SK-N-SH (cell line): ENCODE measurements at regions not wholly inside any gene's neighbourhood (a gene's known extent, or its start where the extent isn't known, plus 50 kb on each side); places are given as distances from the start of the nearest gene placed in this dataset.

Source experiments
- CTCF ChIA-PET: fragments of 300-600, 350-600 bp; formaldehyde crosslinking; extraction: SDS; loops from one replicate; lab custom pipeline; 2021; lab: Yijun Ruan, JAX
- POLR2A ChIA-PET: fragments of 350-600 bp; sonication (Branson Sonifier 250); formaldehyde crosslinking; extraction: SDS; loops from one replicate; lab custom pipeline; 2020; ENCODE audit warnings: antibody characterized with exemption, inconsistent platforms; lab: Yijun Ruan, JAX
- DNase-seq: peaks from one replicate; pipeline ENCODE4 v3.0.0; 2012
- H2AFZ ChIP-seq: fragments of 200-600 bp; sonication (generic); 2 replicates; pipeline ENCODE4 v1.8.1; 2016; ENCODE audit warnings: antibody characterized with exemption, mild to moderate bottlenecking, low read depth
- H3F3A ChIP-seq: fragments of 200-600 bp; sonication (generic); replicated peaks from 2 replicates; pipeline ENCODE3; 2016; ENCODE audit warnings: antibody characterized with exemption, mild to moderate bottlenecking; ENCODE audit not compliant: insufficient read depth
- H3K27ac ChIP-seq, 2 experiments: fragments of 200-500 bp in 1 of 2; fragments of 200-600 bp in 1 of 2; sonication (Bioruptor generic) in 1 of 2; sonication (generic), shearing (Covaris generic) in 1 of 2; 2 replicates each; pipeline versions ENCODE4 v1.5.1 to v1.6.1; 2014 to 2016; ENCODE audit warnings: low read depth in 2 of 2, inconsistent platforms in 1 of 2, low read length in 1 of 2, mild to moderate bottlenecking in 1 of 2, mixed read lengths in 1 of 2
- H3K27me3 ChIP-seq: fragments of 200-600 bp; sonication (generic), shearing (Covaris generic); 2 replicates; pipeline ENCODE4 v1.6.1; 2016; ENCODE audit warnings: mixed run types; ENCODE audit not compliant: insufficient read depth
- H3K36me3 ChIP-seq, 2 experiments: fragments of 200-500 bp in 1 of 2; fragments of 200-600 bp in 1 of 2; sonication (Bioruptor generic) in 1 of 2; sonication (generic) in 1 of 2; replicated peaks in 1 of 2; 2 replicates each; pipeline versions ENCODE3 to v1.5.1; 2014 to 2016; ENCODE audit warnings: low read length in 1 of 2, mild to moderate bottlenecking in 1 of 2; ENCODE audit not compliant: insufficient read depth in 2 of 2, control insufficient read depth in 1 of 2
- H3K4me1 ChIP-seq, 2 experiments: fragments of 200-500 bp in 1 of 2; fragments of 200-600 bp in 1 of 2; sonication (Bioruptor generic) in 1 of 2; sonication (generic), shearing (Covaris generic) in 1 of 2; 2 replicates each; pipeline versions ENCODE4 v1.5.1 to v1.6.1; 2014 to 2016; ENCODE audit warnings: low read depth in 1 of 2, low read length in 1 of 2, mixed run types in 1 of 2; ENCODE audit not compliant: insufficient read depth in 2 of 2, control insufficient read depth in 1 of 2
- H3K4me2 ChIP-seq: fragments of 200-600 bp; sonication (generic), shearing (Covaris generic); 2 replicates; pipeline ENCODE4 v1.6.1; 2017; ENCODE audit warnings: mixed run types
- H3K4me3 ChIP-seq, 2 experiments: fragments of 200-500 bp in 1 of 2; fragments of 200-600 bp in 1 of 2; sonication (Bioruptor generic) in 1 of 2; sonication (generic), shearing (Covaris generic) in 1 of 2; 2 replicates each; pipeline versions ENCODE4 v1.5.1 to v1.8.1; 2014 to 2016; ENCODE audit warnings: low read depth in 2 of 2, inconsistent platforms in 1 of 2, low read length in 1 of 2, mild to moderate bottlenecking in 1 of 2, mixed read lengths in 1 of 2, moderate library complexity in 1 of 2
- H3K79me2 ChIP-seq: fragments of 200-600 bp; sonication (generic); 2 replicates; pipeline ENCODE4 v1.8.1; 2017; ENCODE audit warnings: mild to moderate bottlenecking; ENCODE audit not compliant: insufficient read depth
- H3K9ac ChIP-seq: fragments of 200-600 bp; sonication (generic); 2 replicates; pipeline ENCODE4 v1.6.1; 2017; ENCODE audit warnings: mixed run types
- H3K9me2 ChIP-seq: fragments of 200-600 bp; sonication (generic); 2 replicates; pipeline ENCODE4 v1.6.1; 2017; ENCODE audit warnings: mixed run types
- H3K9me3 ChIP-seq: fragments of 200-600 bp; sonication (generic); 2 replicates; pipeline ENCODE4 v1.6.1; 2017; ENCODE audit warnings: mixed run types, mild to moderate bottlenecking, moderate library complexity
- H4K20me1 ChIP-seq: fragments of 200-600 bp; sonication (generic); 2 replicates; pipeline ENCODE4 v1.6.1; 2017; ENCODE audit warnings: mild to moderate bottlenecking, mixed run types; ENCODE audit not compliant: insufficient read depth
- EP300 ChIP-seq, 2 experiments: IDR thresholded peaks; 2 replicates each; pipeline versions ENCODE4 v1.4.0 to v1.6.1; 2012; ENCODE audit warnings: borderline replicate concordance in 1 of 2, low read depth in 1 of 2, low read length in 1 of 2
- EZH2phosphoT487 ChIP-seq: fragments of 200-600 bp; sonication (generic); IDR thresholded peaks from 2 replicates; pipeline ENCODE4 v1.6.1; 2017; ENCODE audit warnings: low read depth, mixed run types, mild to moderate bottlenecking, antibody characterized with exemption, moderate library complexity, borderline replicate concordance
- FOXJ3 ChIP-seq: sonication (generic); formaldehyde crosslinking; IDR thresholded peaks from 2 replicates; pipeline ENCODE4 v1.5.1; 2020; ENCODE audit warnings: mild to moderate bottlenecking, missing genetic modification reagents
- FOXM1 ChIP-seq: IDR thresholded peaks from 2 replicates; pipeline ENCODE4 v1.4.0; 2012; ENCODE audit warnings: low read depth, mild to moderate bottlenecking
- GABPA ChIP-seq: IDR thresholded peaks from 2 replicates; pipeline ENCODE4 v1.4.0; 2012; ENCODE audit warnings: low read depth, mild to moderate bottlenecking
- GATA2 ChIP-seq: sonication (generic); formaldehyde crosslinking; IDR thresholded peaks from 2 replicates; pipeline ENCODE4 v1.5.0; 2020; ENCODE audit warnings: mild to moderate bottlenecking, missing genetic modification reagents
- IRF3 ChIP-seq: fragments of 150-350 bp; IDR thresholded peaks from 2 replicates; pipeline ENCODE4 v1.6.1; 2016; ENCODE audit warnings: mild to moderate bottlenecking, low read depth, low read length
- MAX ChIP-seq: IDR thresholded peaks from 2 replicates; pipeline ENCODE4 v1.4.0; 2012; ENCODE audit warnings: low read depth
- NFIC ChIP-seq: IDR thresholded peaks from 2 replicates; pipeline ENCODE4 v1.4.0; 2012; ENCODE audit warnings: borderline replicate concordance
- PBX3 ChIP-seq: IDR thresholded peaks from 2 replicates; pipeline ENCODE4; 2012
- POLR2AphosphoS5 ChIP-seq: IDR thresholded peaks from 2 replicates; pipeline ENCODE4 v1.6.1; 2012; ENCODE audit warnings: low read depth, low read length
- RAD21 ChIP-seq: IDR thresholded peaks from 2 replicates; pipeline ENCODE4 v1.6.1; 2012; ENCODE audit warnings: mild to moderate bottlenecking, low read length
- RCOR1 ChIP-seq: fragments of 150-350 bp; IDR thresholded peaks from 2 replicates; pipeline ENCODE4 v1.6.1; 2017; ENCODE audit warnings: antibody characterized with exemption, low read length
- SIN3A ChIP-seq: IDR thresholded peaks from 2 replicates; pipeline ENCODE4 v1.6.1; 2012; ENCODE audit warnings: low read depth, mild to moderate bottlenecking, low read length, moderate library complexity, borderline replicate concordance
- SMC3 ChIP-seq: IDR thresholded peaks from 2 replicates; pipeline ENCODE4 v1.6.1; 2012; ENCODE audit warnings: low read depth, low read length, improper control_type of control experiment
- USF1 ChIP-seq: IDR thresholded peaks from 2 replicates; pipeline ENCODE4 v1.4.0; 2012; ENCODE audit warnings: low read depth, borderline replicate concordance
- ZBTB33 ChIP-seq: IDR thresholded peaks from 2 replicates; pipeline ENCODE4 v1.4.0; 2012; ENCODE audit warnings: low read depth, borderline replicate concordance
- WGBS: methylation state at CpG from one replicate; pipeline ENCODE4 v1.1.6; 2017; ENCODE audit warnings: low lambda C conversion rate; 5-methylcytosine and 5-hydroxymethylcytosine counted together

GRCh38 chr17:83203472-83204221 lies 124.2 kb downstream of the METRNL start:
- H3K79me2 ChIP-seq = no peaks in the 10 kb centered on the region
- ChIA-PET CTCF (interaction anchor here (1.6 to 2.4 kb wide), 2 partner anchors 14 to 422 kb away, joined by 4 to 12 read pairs; no protein-coding TSS in a partner anchor), POLR2A (no interaction called here)
- no peak overlapping the region for H3K4me3 ChIP-seq
- no peak overlapping the region for H2AFZ ChIP-seq
- no peak overlapping the region for H3K4me2 ChIP-seq
- H3K9ac ChIP-seq = no peak overlapping the region
- DNase-seq = no peak
- TF ChIP-seq NFIC (no peak), FOXJ3 (no peak), GATA2 (no peak), GABPA (no peak), ZBTB33 (no peak), EZH2phosphoT487 (no peak), POLR2AphosphoS5 (no peak), FOXM1 (no peak), SIN3A (no peak), RCOR1 (no peak), USF1 (no peak), IRF3 (no peak), EP300 (IDR thresholded peaks at IDR 0.05; ENCODE audit: borderline replicate concordance in 1 of 2, low read depth in 1 of 2, low read length in 1 of 2) (no peak), MAX (no peak), PBX3 (no peak), SMC3 (no peak), RAD21 (no peak)
- no peaks in the 10 kb centered on the region for H3K36me3 ChIP-seq
- 74% methylated on average over 18 of the region's 20 CpGs for WGBS
- peak overlapping the region in 1 of 2 experiments; percentile 42; a peak in 2 of 4 replicates for H3K27ac ChIP-seq
- no peaks in the 10 kb centered on the region for H4K20me1 ChIP-seq
- no peaks in the 10 kb centered on the region for H3K9me3 ChIP-seq
- H3F3A ChIP-seq = peaks cover 9% of the 10 kb centered on the region
- H3K9me2 ChIP-seq = no peaks in the 10 kb centered on the region
- H3K4me1 ChIP-seq = peaks cover 0 to 22% of the 10 kb centered on the region in 2 experiments; a peak in 3 of 4 replicates
- H3K27me3 ChIP-seq = no peaks in the 10 kb centered on the region
